ENCODE measurements at regions not wholly inside any gene's neighbourhood (a gene's known extent, or its start where the extent isn't known, plus 50 kb on each side); places are given as distances from the start of the nearest gene placed in this dataset.

DNA sequence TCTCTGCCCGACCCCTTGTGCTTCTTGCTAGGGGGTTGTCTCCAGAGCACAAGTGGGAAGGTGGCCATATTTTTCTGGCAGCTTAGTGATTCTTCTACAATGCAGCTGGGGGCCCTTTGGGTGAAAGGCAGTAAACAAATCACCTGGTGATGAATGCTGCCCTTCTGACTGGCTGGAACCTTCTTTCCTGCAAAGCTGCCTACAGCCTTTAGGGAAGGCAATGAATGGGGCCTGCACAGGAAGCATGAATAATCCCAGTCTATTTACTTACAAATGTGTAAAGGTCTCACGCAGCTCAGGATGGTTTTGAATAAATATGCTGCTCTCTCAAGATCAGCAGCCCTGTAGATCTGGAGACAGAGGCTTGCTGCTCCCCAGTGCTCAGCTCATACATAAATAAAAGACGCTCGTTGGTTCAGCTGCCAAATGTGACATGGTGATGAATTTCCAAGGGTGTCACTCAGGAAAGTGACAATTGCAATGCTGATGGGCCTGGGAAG lies 289.2 kb downstream of the TDRD15 start:
- TF ChIP-seq, protein P1, sequence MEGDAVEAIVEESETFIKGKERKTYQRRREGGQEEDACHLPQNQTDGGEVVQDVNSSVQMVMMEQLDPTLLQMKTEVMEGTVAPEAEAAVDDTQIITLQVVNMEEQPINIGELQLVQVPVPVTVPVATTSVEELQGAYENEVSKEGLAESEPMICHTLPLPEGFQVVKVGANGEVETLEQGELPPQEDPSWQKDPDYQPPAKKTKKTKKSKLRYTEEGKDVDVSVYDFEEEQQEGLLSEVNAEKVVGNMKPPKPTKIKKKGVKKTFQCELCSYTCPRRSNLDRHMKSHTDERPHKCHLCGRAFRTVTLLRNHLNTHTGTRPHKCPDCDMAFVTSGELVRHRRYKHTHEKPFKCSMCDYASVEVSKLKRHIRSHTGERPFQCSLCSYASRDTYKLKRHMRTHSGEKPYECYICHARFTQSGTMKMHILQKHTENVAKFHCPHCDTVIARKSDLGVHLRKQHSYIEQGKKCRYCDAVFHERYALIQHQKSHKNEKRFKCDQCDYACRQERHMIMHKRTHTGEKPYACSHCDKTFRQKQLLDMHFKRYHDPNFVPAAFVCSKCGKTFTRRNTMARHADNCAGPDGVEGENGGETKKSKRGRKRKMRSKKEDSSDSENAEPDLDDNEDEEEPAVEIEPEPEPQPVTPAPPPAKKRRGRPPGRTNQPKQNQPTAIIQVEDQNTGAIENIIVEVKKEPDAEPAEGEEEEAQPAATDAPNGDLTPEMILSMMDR (IDR thresholded peaks at IDR 0.05; ENCODE audit: borderline replicate concordance, extremely low read depth, low read length, poor library complexity, severe bottlenecking): no peak
- TF ChIP-seq EZH2 (IDR thresholded peaks at IDR 0.05; ENCODE audit: borderline replicate concordance, low read depth, low read length, severe bottlenecking): no peak

Measured in DND-41 (cell line).